ENCODE measurements at regions not wholly inside any gene's neighbourhood (a gene's known extent, or its start where the extent isn't known, plus 50 kb on each side); places are given as distances from the start of the nearest gene placed in this dataset.

- DNase-seq (ENCODE audit: low spot score, unreplicated experiment), result no peak
- Mint-ChIP-seq H3K27ac (no peak overlapping the region), H3K9me3 (ENCODE audit: low read depth) (no peaks in the 10 kb centered on the region), H3K27me3 (no peaks in the 10 kb centered on the region), H3K4me3 (ENCODE audit: low read depth) (no peak overlapping the region), H3K36me3 (ENCODE audit: insufficient read depth) (no peaks in the 10 kb centered on the region), H3K4me1 (ENCODE audit: low read depth) (peaks cover 8% of the 10 kb centered on the region)
- TF ChIP-seq CTCF (IDR thresholded peaks at IDR 0.05; ENCODE audit: unreplicated experiment), result no peak
Measured at GRCh38 chr11:81340225-81340624, 1393.4 kb downstream of the FAM181B start.

- Mint-ChIP-seq H3K4me3 (ENCODE audit: low read depth) (no peak overlapping the region), H3K27ac (no peak overlapping the region)
Measured at GRCh38 chr11:81339521-81339920, 1394.1 kb downstream of the FAM181B start.

GRCh38 chr11:81337756-81338155 is 1395.9 kb downstream of the FAM181B start:
- H3K4me1 Mint-ChIP-seq (ENCODE audit: low read depth), result peaks cover 2% of the 10 kb centered on the region
- H3K4me3 Mint-ChIP-seq (ENCODE audit: low read depth), result no peak overlapping the region
- no peak for DNase-seq (ENCODE audit: low spot score, unreplicated experiment)
- no peaks in the 10 kb centered on the region for H3K9me3 Mint-ChIP-seq (ENCODE audit: low read depth)
- TF ChIP-seq CTCF (IDR thresholded peaks at IDR 0.05; ENCODE audit: unreplicated experiment), result no peak
- H3K36me3 Mint-ChIP-seq (ENCODE audit: insufficient read depth), result no peaks in the 10 kb centered on the region
- H3K27me3 Mint-ChIP-seq, result no peaks in the 10 kb centered on the region
- no peak overlapping the region for H3K27ac Mint-ChIP-seq

More at GRCh38 chr11:81339521-81339920, 1394.1 kb downstream of the FAM181B start:
- no peak for TF ChIP-seq CTCF (IDR thresholded peaks at IDR 0.05; ENCODE audit: unreplicated experiment)
- Mint-ChIP-seq H3K27me3 (no peaks in the 10 kb centered on the region), H3K4me1 (ENCODE audit: low read depth) (peaks cover 8% of the 10 kb centered on the region), H3K36me3 (ENCODE audit: insufficient read depth) (no peaks in the 10 kb centered on the region), H3K9me3 (ENCODE audit: low read depth) (no peaks in the 10 kb centered on the region)
- no peak for DNase-seq (ENCODE audit: low spot score, unreplicated experiment)

GRCh38 chr11:81332276-81332675 is 1401.4 kb downstream of the FAM181B start:
- no peak for TF ChIP-seq CTCF (IDR thresholded peaks at IDR 0.05; ENCODE audit: unreplicated experiment)

GRCh38 chr11:81331611-81332235 is 1401.9 kb downstream of the FAM181B start:
- TF ChIP-seq CTCF (IDR thresholded peaks at IDR 0.05; ENCODE audit: unreplicated experiment), result no peak
- DNase-seq (ENCODE audit: low spot score, unreplicated experiment), result no peak
- Mint-ChIP-seq H3K9me3 (ENCODE audit: low read depth) (no peaks in the 10 kb centered on the region), H3K4me3 (ENCODE audit: low read depth) (no peak overlapping the region), H3K27ac (no peak overlapping the region), H3K4me1 (ENCODE audit: low read depth) (no peaks in the 10 kb centered on the region), H3K27me3 (no peaks in the 10 kb centered on the region), H3K36me3 (ENCODE audit: insufficient read depth) (no peaks in the 10 kb centered on the region)

More at GRCh38 chr11:81332276-81332675, 1401.4 kb downstream of the FAM181B start:
- no peaks in the 10 kb centered on the region for H3K36me3 Mint-ChIP-seq (ENCODE audit: insufficient read depth)
- H3K27ac Mint-ChIP-seq, result no peak overlapping the region
- no peaks in the 10 kb centered on the region for H3K27me3 Mint-ChIP-seq
- H3K4me1 Mint-ChIP-seq (ENCODE audit: low read depth), result no peaks in the 10 kb centered on the region
- H3K4me3 Mint-ChIP-seq (ENCODE audit: low read depth), result no peak overlapping the region
- DNase-seq (ENCODE audit: low spot score, unreplicated experiment), result no peak
- no peaks in the 10 kb centered on the region for H3K9me3 Mint-ChIP-seq (ENCODE audit: low read depth)

All from progenitor cell of endocrine pancreas (in vitro differentiated cells).